Gastroesophageal sphincter (tissue), 3 donors: ENCODE measurements at regions not wholly inside any gene's neighbourhood (a gene's known extent, or its start where the extent isn't known, plus 50 kb on each side); places are given as distances from the start of the nearest gene placed in this dataset.

Experiments used
- EP300 ChIP-seq: sonication (generic); formaldehyde crosslinking; IDR thresholded peaks from one replicate; pipeline ENCODE4 v1.6.1; 2017; ENCODE audit warnings: antibody characterized with exemption, mild to moderate bottlenecking
- POLR2A ChIP-seq, 2 donors: fragments of 450-650 bp; IDR thresholded peaks; one replicate each; pipeline ENCODE4 v1.6.1; 2017; ENCODE audit warnings: antibody characterized with exemption in 2 of 2, mild to moderate bottlenecking in 2 of 2, moderate library complexity in 1 of 2
- POLR2AphosphoS5 ChIP-seq: sonication (generic); formaldehyde crosslinking; IDR thresholded peaks from one replicate; pipeline ENCODE4 v1.6.1; 2017; ENCODE audit warnings: antibody characterized with exemption
- TF ChIP-seq, protein P1 (sequence below), 4 experiments: fragments of 200-600 bp in 2 of 4; fragments of 450-650 bp in 2 of 4; sonication (generic) in 1 of 4; IDR thresholded peaks; one replicate each; pipeline ENCODE4 v1.5.1; 2017 to 2019; ENCODE audit warnings: antibody characterized with exemption in 4 of 4, mild to moderate bottlenecking in 2 of 4, moderate library complexity in 2 of 4

DNA sequence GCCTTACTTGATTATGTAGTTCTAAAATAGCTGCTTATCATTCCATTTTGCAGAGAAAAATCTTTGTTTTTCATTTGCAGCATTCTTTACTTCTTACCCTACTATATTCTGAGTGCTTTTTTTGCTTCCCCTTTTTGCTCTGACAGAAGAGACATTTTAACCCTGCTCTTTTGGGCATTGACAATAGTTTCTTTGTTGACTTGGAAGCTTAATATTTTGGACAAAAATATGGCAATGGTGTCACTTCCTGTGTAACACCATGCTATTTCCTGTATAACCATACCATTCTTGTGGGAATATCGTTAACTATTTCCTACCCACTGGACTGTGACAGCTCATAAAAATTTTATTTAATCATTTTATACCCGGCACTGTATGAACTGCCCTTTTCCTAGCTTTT is 747.1 kb downstream of the CDH8 start:
- TF ChIP-seq POLR2AphosphoS5 (no peak), POLR2A (IDR thresholded peaks at IDR 0.05) (no peak), EP300 (no peak)
- TF ChIP-seq, protein P1, sequence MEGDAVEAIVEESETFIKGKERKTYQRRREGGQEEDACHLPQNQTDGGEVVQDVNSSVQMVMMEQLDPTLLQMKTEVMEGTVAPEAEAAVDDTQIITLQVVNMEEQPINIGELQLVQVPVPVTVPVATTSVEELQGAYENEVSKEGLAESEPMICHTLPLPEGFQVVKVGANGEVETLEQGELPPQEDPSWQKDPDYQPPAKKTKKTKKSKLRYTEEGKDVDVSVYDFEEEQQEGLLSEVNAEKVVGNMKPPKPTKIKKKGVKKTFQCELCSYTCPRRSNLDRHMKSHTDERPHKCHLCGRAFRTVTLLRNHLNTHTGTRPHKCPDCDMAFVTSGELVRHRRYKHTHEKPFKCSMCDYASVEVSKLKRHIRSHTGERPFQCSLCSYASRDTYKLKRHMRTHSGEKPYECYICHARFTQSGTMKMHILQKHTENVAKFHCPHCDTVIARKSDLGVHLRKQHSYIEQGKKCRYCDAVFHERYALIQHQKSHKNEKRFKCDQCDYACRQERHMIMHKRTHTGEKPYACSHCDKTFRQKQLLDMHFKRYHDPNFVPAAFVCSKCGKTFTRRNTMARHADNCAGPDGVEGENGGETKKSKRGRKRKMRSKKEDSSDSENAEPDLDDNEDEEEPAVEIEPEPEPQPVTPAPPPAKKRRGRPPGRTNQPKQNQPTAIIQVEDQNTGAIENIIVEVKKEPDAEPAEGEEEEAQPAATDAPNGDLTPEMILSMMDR (IDR thresholded peaks at IDR 0.05) = no peak
